ENCODE measurements at regions not wholly inside any gene's neighbourhood (a gene's known extent, or its start where the extent isn't known, plus 50 kb on each side); places are given as distances from the start of the nearest gene placed in this dataset.
"Not testable (repeated sequence)": the region's sequence is repeated elsewhere in the genome, so short reads cannot be mapped to it uniquely, and the experiment has no call there.

- no peak for DNase-seq
Measured at GRCh38 chr5:25160891-25161290, 516.1 kb upstream of the CDH10 start.

GRCh38 chr5:25150819-25151218, 506.0 kb upstream of the CDH10 start:
- no peak for DNase-seq

- DNase-seq = no peak
Measured at GRCh38 chr5:25128606-25129005, 483.8 kb upstream of the CDH10 start.

GRCh38 chr5:25119650-25120049, 474.9 kb upstream of the CDH10 start:
- peak; percentile 46 for DNase-seq

GRCh38 chr5:25107853-25108252, 463.1 kb upstream of the CDH10 start:
- no peak for DNase-seq

- no peak for DNase-seq
Measured at GRCh38 chr5:25099538-25099937, 454.8 kb upstream of the CDH10 start.

- no peak for DNase-seq
Measured at GRCh38 chr5:25095261-25095660, 450.5 kb upstream of the CDH10 start.

GRCh38 chr5:25094219-25094618, 449.4 kb upstream of the CDH10 start:
- DNase-seq = no peak

GRCh38 chr5:25091921-25092320, 447.1 kb upstream of the CDH10 start:
- no peak for DNase-seq

GRCh38 chr5:25090854-25091253, 446.1 kb upstream of the CDH10 start:
- DNase-seq = no peak

- DNase-seq = no peak
Measured at GRCh38 chr5:25090275-25090674, 445.5 kb upstream of the CDH10 start.

- DNase-seq = not testable (repeated sequence)
Measured at GRCh38 chr5:25088689-25089088, 443.9 kb upstream of the CDH10 start.

- not testable (repeated sequence) for DNase-seq
Measured at GRCh38 chr5:25083261-25083660, 438.5 kb upstream of the CDH10 start.

GRCh38 chr5:25066239-25066638, 421.5 kb upstream of the CDH10 start:
- DNase-seq = no peak

GRCh38 chr5:25064306-25064705, 419.5 kb upstream of the CDH10 start:
- no peak for DNase-seq

GRCh38 chr5:25060575-25060974, 415.8 kb upstream of the CDH10 start:
- no peak for DNase-seq

GRCh38 chr5:25056836-25057235, 412.1 kb upstream of the CDH10 start:
- no peak for DNase-seq

- no peak for DNase-seq
Measured at GRCh38 chr5:25033658-25034057, 388.9 kb upstream of the CDH10 start.

- peak; percentile 30 for DNase-seq
Measured at GRCh38 chr5:25029004-25029403, 384.2 kb upstream of the CDH10 start.

GRCh38 chr5:25027526-25027925, 382.7 kb upstream of the CDH10 start:
- no peak for DNase-seq

GRCh38 chr5:25027061-25027460, 382.3 kb upstream of the CDH10 start:
- DNase-seq = no peak

- DNase-seq = no peak
Measured at GRCh38 chr5:25025831-25026230, 381.1 kb upstream of the CDH10 start.

GRCh38 chr5:25020454-25020853, 375.7 kb upstream of the CDH10 start:
- DNase-seq = no peak

- DNase-seq = no peak
Measured at GRCh38 chr5:25009063-25009462, 364.3 kb upstream of the CDH10 start.

- DNase-seq = peak; percentile 60
Measured at GRCh38 chr5:25006734-25007133, 362.0 kb upstream of the CDH10 start.

- no peak for DNase-seq
Measured at GRCh38 chr5:25006237-25006636, 361.5 kb upstream of the CDH10 start.

Data from NCI-H69 (cell line).